ENCODE measurements at regions not wholly inside any gene's neighbourhood (a gene's known extent, or its start where the extent isn't known, plus 50 kb on each side); places are given as distances from the start of the nearest gene placed in this dataset.
"Not testable (repeated sequence)": the region's sequence is repeated elsewhere in the genome, so short reads cannot be mapped to it uniquely, and the experiment has no call there.

GRCh38 chr9:2443933-2444332, 177.7 kb upstream of the VLDLR start:
- not testable (repeated sequence) for TF ChIP-seq CTCF (conservative IDR thresholded peaks at IDR 0.05; ENCODE audit: low read length); EZH2phosphoT487 (IDR thresholded peaks at IDR 0.05; ENCODE audit: borderline replicate concordance)

Measured in Loucy (cell line).